GM19467 (cell line): ENCODE measurements at regions not wholly inside any gene's neighbourhood (a gene's known extent, or its start where the extent isn't known, plus 50 kb on each side); places are given as distances from the start of the nearest gene placed in this dataset.
"Not testable (repeated sequence)": the region's sequence is repeated elsewhere in the genome, so short reads cannot be mapped to it uniquely, and the experiment has no call there.

Source experiments
- ATAC-seq: cut with Tn5 transposase; IDR thresholded peaks from one replicate; pipeline ENCODE4 v1.9.1; 2021; ENCODE audit warnings: mild to moderate bottlenecking, moderate library complexity; ENCODE audit not compliant: unreplicated experiment

DNA sequence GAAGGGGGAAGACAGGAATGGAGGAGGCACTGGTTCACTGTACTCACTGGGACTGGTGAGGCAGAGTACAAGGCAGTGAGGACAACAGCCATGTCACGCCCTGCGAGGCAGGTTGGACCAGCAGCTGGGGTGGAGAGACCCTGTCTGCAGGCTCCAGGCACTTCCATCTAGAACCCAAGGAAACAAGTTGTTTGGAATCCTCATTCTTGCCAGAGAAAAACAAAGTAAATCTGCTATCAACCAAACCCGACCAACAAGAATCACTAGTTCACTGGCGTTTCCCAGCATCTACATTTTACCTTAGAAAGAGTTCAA is 98.5 kb upstream of the CDYL start:
- ATAC-seq: no peak

DNA sequence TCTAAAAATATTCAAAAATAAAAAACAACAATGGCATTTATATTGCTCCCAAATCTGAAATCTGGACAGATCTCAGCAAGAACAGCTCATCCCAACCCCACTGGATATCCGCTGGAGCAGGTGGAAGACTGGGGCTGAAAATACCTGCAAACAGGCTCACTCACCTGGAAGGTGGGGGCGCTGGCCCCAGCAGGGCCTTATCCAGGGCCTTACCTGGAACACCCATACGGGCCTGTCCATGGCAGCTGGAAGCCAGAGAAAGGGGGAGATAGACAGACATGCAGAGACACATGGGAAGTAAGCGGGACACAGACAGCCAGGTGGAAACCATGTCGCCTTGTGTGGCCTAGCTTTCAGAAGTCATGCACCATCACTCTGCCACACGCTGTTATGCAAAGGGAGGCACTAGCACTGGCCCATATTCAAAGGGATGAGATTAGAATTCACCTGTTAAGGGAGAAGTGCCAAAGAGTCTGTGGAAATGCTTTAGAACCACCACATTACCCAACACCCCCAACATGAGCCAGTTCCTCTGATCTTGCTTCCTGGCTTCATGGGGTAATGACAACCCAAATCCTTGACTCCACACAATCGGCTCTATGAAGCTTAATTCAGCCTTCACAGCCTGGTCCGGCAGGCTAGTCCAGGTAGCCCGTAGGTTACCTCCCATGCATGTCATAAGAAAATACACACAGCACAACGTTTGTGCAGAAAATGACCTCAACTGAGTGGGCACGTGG is 99.0 kb upstream of the CDYL start:
- ATAC-seq: no peak

DNA sequence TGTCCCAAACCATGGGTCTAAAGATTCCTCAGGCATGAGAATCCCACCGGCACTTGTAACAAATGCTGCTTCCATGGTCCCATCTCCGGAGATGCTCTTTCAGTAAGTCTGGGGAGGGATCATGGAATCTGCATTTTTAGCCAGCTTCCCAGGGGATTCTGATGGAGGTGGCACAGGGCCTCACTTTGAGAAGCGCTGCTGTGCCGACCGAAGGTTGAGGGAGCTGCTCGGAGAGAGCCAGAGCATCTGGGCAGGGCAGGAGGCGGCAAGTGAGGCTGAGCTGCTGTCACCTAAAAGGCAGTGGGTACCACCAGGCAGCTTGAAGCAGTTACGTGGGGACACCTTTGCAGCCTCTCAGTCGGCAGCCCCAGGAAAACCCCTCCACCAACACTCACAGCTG is 100.2 kb upstream of the CDYL start:
- ATAC-seq: no peak

DNA sequence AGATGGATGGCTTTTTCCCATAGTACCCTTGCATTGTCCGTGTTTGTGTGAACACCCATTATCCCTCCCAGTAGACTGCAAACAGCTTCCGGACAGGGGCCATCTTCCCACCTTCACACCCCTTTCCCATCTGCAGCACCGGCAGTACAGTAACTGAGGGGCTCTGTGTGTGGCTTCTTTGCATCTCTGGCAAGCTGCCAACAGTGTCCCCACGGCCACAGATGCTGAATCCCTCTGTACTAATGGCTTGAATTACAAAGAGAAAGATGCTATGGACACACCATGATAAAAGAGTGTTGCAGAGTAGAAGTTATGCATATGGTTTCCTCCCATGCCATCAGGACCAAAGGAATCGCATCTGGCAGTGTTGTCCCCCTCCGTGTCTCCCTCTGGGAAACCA is 101.1 kb upstream of the CDYL start:
- ATAC-seq: no peak

DNA sequence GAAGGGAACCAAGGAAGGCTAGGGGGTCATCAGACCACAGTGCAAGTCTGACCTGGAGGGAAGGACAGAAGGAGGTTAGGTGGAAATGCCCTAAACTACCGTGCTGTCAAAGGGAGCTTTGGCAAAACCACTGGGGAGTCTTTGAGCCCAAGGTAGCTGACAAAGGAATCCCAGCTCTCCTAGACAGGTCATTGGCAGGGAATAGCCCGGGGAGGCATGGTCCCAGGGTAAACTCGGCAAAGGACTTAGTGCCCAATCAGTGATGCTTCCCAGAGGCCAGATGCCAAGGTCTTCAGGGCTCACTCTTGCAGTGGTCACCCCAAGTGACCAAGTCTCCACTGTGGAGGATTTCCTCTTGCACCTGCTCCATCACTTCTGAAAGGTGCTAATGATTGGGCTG is 102.3 kb upstream of the CDYL start:
- ATAC-seq: no peak

DNA sequence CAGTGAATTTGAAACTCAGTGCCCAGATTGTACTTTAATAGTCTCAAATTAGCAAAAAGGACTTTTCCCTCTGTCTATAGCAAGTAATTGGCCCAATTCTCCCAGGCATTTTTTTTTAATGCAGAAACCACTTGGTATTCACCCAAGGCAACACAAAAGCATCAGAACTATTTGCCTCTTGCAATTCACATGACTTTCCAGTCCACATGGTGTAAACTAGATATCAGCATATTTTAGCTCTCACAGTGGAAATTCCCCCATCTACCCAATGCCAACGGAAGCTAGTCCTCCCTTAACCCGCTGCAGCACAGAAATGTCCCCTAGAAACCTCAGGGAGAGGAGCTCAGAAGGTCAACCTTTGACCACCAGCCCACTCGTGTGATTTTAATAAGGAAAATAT is 103.4 kb upstream of the CDYL start:
- no peak for ATAC-seq

DNA sequence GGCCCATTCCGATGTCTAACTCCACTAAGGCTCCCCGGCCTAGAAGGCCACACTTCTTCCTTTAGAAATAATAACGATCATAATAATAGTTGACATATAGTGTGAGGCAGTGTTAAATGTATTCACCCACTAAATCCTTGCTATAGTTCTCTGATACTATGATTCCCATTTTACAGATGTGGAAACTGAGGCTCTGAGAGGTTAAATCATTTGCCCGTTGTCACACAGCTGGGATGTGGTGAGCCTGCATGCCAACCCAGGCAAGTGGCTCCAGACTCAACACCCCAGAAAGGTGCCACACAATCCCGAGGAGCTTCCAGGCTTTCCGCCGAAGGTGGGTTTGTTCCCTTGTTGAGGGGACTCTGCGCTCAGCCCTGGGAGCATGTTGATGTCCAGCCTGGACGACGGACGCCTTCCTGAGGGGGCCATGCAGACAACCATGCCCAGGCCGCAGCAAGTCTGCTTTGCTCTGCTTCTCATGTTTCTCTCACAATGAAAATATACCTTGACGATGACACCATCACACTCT is 104.6 kb upstream of the CDYL start:
- ATAC-seq: no peak

DNA sequence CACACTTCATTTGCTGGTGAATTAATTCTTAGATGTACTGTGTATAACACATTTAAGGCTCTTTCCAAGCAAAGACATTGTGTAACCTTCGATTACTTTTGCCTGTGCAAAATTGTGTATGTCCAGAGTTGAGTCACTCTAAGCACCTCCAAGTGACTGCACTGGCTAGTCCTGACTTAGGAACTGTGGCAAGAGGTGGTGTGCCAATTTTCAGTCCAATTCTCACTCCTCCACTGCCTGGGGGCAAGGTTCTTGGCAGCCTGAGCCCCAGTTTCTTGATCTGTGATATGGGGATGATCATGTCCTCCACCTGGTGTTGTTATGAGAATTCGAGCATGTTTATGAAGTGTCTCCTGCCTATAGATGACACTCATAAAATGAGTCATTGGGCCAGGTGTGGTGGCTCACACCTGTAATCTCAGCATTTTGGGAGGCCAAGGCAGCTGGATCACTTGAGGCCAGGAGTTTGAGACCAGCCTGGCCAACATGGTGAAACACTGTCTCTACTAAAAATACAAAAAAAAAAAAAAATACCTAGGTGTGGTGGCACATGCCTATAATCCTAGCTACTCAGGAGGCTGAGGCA is 105.3 kb upstream of the CDYL start:
- ATAC-seq: no peak

DNA sequence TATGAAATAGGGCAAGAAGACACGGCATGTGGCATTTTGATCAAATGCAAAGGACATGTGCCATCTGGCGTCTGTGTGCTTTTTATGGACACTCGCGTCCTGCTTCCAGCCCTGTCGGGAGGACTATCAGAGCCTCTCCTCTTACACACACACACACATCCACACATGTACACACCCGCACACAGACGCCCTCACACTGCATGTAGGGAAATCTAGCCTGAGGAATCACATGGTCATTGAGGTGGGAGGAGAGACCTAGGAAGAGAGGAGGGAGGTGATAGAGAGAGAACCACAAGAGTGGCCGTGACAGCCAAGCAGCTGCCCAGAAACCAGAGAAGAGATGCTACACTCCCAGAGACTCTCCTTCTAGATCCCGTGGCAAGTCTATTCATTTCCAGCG is 105.9 kb upstream of the CDYL start:
- ATAC-seq: no peak

DNA sequence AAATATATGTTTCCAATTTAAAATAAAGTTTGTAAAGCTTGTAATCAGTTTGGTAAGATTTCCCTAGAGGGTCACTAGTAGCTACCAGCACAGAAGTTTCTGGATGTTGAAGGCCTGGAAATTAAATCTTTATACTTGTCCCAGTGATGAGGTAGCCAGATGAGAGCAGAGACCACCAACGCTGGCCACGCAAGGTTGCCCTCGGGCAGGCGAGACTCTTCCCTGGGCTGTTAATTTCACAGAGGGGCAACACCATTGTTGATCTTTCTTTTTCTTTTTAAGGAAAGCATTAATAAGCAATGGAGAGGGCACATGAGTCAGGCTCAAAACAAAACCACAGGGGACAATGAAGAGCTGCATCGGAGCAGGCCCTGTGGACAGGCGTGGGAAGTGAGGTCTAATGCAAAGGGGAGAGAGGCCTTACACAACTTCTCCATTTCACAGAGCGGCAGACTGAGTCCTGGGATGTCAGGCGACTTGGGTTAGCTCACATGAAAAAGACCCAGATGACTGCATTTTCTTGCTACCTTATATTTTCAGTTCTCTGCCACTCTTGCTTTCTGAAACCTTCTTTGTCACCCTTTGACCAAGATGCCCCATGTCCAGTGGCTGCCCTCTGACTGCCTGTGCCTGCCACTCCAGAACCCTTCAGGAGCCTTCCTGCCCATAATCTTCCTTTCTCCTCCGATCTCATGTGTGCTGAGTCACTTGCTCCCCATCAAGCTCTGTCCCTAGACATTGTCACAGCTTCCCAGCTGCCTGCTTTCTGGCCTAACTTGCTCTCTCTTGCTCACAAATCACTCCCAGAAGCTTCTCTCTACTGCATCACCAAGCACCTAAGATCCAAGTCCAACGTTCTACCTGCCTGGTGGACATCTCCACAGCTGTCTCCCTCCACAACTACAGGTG is 107.7 kb upstream of the CDYL start:
- no peak for ATAC-seq

DNA sequence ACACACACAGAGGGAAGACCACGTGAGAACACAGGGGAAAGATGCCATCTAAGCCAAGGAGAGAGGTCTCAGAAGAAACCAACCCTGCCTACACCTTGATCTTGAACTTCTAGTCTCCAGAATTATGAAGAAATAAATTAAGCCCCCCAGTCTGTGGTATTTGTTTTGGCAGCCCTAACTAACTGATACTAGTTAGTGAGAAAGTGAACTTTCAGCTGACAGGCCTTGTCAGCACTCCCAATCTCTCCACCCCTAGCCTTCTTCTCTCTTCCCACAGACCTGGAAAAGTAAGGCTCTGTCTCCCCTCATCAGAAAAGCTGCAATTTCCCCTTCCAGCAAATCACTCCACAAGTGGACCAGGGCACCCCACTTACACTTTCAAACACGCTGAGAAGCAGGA is 108.6 kb upstream of the CDYL start:
- no peak for ATAC-seq

DNA sequence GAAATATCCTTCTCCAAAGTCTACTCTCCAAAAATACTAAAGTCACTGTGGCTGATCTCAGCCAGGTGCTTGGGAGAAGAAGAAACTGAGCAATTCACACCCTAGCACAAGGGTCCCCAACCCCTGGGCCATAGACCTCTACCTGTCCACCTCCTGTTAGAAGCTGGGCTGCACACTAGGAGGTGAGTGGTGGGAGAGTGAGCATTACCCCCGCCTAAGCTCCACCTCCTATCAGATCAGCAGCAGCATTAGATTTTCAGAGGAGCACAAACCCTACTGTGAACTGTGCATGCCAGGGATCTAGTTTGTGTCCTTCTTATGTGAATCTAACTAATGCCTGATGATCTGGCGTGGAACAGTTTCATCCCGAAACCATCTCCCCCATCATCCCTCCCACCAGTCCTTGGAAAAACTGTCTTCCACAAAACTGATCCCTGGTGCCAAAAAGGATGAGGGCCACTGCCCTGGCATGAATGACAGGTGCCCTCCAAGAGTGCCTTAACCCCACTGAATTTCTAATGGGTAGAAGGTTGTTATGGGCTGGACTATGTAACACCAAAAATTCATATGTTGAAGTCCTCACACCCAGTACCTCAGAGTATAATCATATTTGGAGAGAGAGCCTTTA is 109.2 kb upstream of the CDYL start:
- no peak for ATAC-seq

DNA sequence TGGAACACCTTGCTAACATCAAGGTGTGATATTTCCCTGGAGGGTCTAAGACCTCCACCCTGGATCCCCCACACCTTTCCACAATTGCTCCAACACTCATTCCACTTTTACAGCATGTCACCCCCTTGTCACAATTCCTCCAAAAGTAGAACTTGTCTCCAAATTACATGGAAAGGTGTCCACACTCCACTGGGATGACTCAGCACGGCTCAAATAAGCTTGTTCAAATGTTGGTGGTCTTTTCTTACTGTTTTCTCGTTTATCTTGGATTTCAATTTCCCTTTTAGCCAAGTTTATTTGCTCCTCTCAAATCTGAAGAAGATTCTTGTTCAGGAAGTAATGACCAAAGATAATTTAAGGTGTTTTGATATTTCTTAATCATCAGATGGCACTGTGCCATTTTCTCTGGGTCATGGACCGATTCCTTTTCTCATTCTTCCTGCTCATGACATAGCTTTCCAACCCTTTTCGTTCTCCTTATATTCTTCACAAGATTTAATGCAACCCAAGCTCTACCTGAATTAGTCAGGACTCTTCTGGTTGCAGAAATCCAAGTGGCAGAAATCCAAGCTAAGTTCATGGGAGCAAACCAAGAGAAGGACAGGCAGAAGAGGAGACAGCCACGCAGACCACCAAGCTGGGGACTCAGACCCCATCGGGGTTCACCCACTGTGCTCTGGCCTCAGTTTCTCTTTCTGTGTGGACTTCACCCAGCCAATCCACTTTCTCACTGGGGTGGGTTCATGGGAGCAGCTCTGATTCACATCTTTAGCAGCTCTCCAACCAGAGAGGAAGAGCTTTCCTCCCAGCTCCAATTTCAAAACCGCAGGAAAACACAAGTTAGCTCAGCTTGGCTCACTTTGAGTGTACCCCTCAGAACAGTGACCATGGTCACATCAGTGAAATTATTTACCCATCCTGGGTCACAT is 110.5 kb upstream of the CDYL start:
- no peak for ATAC-seq

DNA sequence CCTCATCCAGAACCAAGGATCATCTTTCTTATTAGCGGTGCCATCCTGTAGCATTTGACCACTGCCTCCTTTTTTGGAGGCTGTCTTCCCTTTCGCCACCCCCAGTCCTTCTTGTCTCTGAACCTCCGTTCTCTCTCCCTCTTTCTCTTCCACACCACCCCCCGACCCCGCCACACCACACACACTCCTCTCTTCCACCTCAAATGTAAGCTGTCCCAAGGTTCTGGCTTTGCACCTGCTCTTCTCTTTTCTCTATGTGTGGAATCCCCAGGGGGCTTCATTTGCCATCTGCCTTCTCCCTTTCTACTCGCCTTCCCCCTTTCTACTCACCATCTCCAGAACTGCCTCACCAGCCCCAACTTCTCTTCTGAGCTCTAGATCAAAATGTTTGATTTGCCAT is 111.3 kb upstream of the CDYL start:
- no peak for ATAC-seq

DNA sequence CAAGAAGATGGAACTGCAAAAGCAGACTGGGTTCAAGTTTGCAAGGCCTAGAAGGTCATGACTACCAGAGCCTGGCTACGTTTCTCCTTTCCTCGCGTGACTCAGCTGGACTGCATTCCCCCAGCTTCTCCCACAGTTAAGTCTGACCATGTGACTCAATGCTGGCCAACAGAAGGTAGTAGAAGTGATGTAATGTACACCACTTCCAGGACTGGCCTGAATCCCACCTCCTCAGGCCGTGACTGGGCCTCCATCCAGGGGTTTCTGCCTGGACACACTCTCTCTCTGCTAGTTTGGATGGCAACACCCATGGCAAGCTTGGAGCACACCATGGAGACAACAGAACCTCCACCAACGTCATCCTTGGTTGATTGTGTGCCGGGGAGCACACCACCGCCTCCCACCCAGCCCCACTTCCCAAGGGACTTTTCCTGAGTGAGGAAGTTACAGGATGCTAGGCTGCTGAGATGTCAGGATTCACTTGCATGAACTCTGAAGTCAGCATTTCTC is 112.0 kb upstream of the CDYL start:
- ATAC-seq: no peak

DNA sequence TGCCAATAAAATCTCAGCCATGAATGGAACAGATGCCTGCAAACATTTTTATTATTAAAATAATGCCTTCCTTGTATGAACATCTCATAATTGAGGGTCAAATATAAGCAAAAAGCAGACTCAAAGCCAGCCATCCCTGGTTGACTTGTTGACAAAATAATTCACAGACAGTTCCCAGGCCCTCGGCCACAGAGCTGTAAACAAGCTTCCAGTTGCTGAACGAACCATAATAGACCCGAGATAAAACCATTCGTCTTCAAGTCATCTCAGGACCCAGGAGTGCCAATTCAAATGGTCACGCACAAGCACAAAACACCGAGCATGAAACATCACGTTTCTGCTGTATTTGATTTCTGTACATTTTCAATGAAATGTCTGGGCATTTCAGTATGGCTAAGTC is 113.3 kb upstream of the CDYL start:
- ATAC-seq: no peak

DNA sequence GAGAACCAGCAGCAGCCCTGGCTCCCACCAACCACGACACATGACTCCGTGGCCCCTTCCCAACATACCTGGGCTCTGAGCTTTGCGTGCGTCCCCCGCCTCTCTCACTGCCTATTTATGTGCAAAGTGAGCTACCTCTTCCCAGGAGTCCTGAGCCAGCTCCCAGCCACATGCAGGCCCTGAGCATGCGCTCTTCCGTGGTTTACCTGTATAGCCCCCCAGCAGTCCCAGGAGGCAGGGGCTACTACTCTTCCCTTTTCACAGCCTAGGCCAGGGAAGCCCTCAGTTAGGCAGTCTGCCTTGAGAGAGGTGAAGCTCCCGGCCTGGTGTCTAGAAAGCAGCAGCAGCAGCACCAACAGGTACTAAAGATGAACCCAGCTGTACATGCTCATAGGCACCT is 114.8 kb upstream of the CDYL start:
- ATAC-seq: no peak

DNA sequence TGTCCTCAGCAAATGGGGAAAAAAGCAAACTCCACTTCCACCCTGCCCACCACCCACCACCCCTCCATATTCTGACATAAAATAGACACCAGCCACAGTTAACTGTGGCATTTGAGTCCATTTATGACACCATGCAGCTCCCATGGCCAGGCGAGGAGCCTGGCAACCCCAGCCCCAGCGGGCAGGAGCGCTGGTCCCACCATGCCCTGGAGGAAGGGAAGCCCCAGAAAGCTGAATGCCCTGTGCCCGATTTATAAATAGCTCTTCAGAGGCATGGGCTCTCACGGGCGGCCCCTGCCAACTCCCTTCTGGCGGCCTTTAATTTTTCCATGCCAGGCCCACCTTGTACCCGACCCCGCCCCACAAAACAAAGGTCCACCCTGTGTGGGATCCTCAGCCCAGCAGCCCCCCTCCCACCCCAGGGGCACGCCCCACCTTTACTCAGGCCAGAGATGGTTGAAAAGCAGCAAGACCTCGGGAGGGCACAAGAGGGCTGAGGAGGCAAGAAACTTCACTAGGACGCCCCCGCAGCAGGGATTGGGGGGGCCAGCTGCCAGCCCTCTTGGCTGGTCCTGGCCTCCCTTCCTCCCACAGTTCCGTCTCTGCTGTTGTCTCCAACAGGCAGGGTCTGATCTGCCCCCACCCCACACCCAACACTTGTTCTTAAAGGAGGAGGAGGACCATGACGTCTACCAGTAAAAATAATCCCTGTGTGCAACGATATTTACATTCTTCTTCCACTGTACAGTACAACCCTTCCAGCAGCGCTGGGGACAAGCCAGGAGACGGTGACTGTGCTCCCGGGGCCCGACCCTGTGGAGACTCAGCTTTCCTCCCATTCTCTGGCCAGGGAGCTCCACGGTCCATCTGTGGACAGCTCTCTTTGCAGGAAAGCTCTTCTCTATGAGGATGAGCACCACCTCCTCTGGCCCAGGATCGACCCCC is 115.6 kb upstream of the CDYL start:
- no peak for ATAC-seq

DNA sequence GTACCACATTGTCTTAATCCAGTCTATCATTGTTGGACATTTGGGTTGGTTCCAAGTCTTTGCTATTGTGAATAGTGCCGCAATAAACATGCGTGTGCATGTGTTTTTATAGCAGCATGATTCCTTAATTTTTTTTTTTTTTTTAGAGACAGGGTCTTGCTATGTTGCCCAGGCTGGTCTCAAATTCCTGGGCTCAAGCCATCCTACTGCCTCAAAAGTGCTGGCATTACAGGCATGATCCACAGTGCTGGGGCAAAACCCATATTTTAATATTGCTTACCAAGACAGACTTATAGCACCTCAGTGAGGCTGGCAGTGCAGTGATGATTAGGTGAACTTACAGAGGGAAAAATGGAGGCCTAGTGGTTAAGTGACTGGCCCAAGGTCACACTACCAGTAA is 116.5 kb upstream of the CDYL start:
- not testable (repeated sequence) for ATAC-seq
